GM18873 (cell line): ENCODE measurements at regions not wholly inside any gene's neighbourhood (a gene's known extent, or its start where the extent isn't known, plus 50 kb on each side); places are given as distances from the start of the nearest gene placed in this dataset.

ENCODE experiments used
- ATAC-seq: cut with Tn5 transposase; IDR thresholded peaks from one replicate; pipeline ENCODE4 v1.9.1; 2021; ENCODE audit warnings: mild to moderate bottlenecking, moderate library complexity, moderate number of reproducible peaks; ENCODE audit not compliant: unreplicated experiment, low FRiP score

GRCh38 chr2:71277536-71278103, 50.7 kb upstream of the PAIP2B start:
- ATAC-seq: no peak

DNA sequence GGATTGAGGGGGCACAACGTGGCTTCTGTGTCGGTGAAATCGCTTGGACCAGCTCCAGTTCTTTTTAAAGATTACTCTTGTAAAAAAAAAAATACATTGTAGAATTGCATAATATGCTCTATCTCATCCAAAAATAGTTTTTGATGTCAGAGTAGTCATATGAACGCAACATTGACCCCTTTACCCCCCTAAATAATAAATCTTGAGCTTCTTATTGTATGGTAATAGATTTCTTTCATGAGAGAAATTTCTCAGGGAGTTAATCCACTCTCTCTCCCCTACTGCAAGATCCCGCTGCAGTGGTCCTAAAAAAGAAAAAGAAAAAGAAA, 50.2 kb upstream of the PAIP2B start:
- ATAC-seq: no peak

- ATAC-seq: peak; percentile 91
These were observed 49.6 kb upstream of the PAIP2B start for GRCh38 chr2:71276311-71277146.
